C4-2B (cell line): ENCODE measurements at regions not wholly inside any gene's neighbourhood (a gene's known extent, or its start where the extent isn't known, plus 50 kb on each side); places are given as distances from the start of the nearest gene placed in this dataset.

ENCODE experiments used
- CTCF ChIP-seq: fragments of 450-650 bp; conservative IDR thresholded peaks from 2 replicates; pipeline ENCODE4 v1.5.1; 2017; ENCODE audit warnings: mild to moderate bottlenecking
- ZFX ChIP-seq: fragments of 450-650 bp; IDR thresholded peaks from 2 replicates; pipeline ENCODE4 v1.6.1; 2017

- TF ChIP-seq CTCF (no peak), ZFX (no peak)
These were observed 512.8 kb downstream of the LMO7 start for GRCh38 chr13:76148926-76149325.
